HG02970 (cell line): ENCODE measurements at regions not wholly inside any gene's neighbourhood (a gene's known extent, or its start where the extent isn't known, plus 50 kb on each side); places are given as distances from the start of the nearest gene placed in this dataset.
"Not testable (repeated sequence)": the region's sequence is repeated elsewhere in the genome, so short reads cannot be mapped to it uniquely, and the experiment has no call there.

Source experiments
- ATAC-seq: cut with Tn5 transposase; IDR thresholded peaks from one replicate; pipeline ENCODE4 v1.9.1; 2021; ENCODE audit warnings: mild to moderate bottlenecking, moderate library complexity, moderate number of reproducible peaks; ENCODE audit not compliant: unreplicated experiment, low FRiP score

- no peak for ATAC-seq
These were observed 746.5 kb downstream of the SLC6A15 start for GRCh38 chr12:84165998-84166571.

GRCh38 chr12:84161296-84161695 lies 751.3 kb downstream of the SLC6A15 start:
- no peak for ATAC-seq

- no peak for ATAC-seq
These were observed 753.3 kb downstream of the SLC6A15 start for GRCh38 chr12:84159260-84159659.

DNA sequence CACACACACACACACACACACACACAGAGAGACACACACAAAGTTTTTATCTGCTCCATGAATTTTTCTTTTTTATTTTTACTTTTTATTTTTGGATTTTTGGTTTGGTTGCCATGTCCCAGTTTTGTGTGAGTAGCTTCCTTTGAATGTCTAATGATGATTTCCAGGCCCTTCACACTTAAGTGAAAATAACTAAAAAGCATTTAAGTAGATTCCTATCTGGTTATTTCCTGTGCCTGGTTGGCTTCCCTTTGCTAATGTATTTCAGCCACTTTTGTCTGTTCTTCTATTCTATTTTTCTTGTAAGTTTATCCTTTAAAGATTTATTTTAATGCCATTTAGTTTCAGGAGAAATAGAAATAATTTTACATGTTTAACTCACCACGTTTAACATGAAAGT lies 755.4 kb downstream of the SLC6A15 start:
- ATAC-seq: no peak

GRCh38 chr12:84154991-84155930 lies 757.3 kb downstream of the SLC6A15 start:
- not testable (repeated sequence) for ATAC-seq

GRCh38 chr12:84154439-84154990 lies 758.1 kb downstream of the SLC6A15 start:
- not testable (repeated sequence) for ATAC-seq

DNA sequence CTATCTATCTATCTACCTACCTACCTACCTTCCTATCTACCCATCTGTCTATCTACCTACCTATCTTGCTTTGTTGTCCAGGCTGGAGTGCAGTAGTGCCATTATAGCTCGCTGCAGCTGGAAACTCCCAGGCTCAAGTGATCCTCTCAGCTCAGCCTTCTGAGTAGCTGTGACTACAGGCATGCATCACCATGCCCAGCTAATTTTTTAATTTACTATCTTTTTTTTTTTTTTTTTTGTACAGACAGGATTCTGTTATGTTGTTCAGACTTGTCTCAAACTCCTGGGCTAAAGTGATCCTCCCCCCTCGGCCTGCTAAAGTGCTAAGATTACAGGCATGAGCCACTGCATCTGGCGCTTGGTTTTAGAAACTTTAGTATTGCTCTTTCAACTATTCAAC lies 762.4 kb downstream of the SLC6A15 start:
- no peak for ATAC-seq

GRCh38 chr12:84148335-84148734 lies 764.3 kb downstream of the SLC6A15 start:
- no peak for ATAC-seq

DNA sequence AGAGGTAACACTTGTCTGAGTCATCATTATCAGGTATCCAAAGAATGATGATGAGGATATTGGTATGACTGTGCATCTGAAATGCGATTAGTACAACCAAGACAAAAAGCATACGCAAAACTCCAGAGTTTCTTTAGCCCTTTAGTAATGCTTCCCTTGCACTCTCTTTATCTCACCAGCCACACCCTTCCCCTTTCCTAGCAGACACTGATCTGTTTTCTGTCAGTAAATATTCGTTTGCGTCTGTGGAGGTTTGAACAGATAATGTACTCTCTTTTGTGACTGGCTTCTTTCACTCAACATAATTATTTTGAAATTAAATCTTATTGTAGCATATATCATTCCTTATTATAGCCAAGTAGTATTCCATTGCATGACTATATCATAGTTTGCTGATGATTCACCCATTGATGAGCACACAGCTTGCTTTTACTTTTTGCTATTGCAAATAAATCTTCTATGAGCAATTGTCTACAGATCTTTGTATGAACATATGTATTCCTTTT lies 775.7 kb downstream of the SLC6A15 start:
- ATAC-seq: no peak

DNA sequence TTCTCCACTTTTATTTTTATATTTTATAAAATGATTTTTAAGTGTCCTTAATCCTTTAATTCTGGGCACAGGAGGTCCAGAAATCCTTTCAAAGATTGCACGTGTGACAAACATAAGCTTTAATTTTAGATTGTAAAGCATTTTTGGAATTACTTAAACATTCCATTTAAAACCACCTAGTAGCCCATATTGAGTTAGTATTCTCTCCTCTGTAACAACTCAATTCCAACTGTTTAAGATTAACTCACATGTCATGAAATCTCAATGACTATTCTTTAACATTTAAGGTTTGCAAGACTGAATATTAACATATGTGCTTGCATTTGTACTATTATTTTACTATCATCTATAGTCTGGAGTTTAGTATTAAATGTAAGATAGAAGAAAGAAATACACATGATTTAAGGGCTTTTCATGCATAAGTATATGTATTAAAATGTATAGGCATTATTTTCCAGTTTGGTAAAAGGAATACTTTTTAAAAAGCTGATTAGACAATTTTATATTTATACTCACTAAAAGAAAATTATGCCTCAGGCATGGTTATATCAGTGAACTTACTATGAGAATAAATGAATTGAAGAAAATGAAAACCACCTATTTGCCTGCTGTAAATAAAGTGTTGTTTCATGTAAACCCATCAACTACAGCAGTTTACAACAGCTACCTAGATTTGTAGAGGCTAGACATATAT lies 776.9 kb downstream of the SLC6A15 start:
- no peak for ATAC-seq

- no peak for ATAC-seq
These were observed 777.7 kb downstream of the SLC6A15 start for GRCh38 chr12:84134797-84135366.

- ATAC-seq: no peak
These were observed 781.5 kb downstream of the SLC6A15 start for GRCh38 chr12:84131076-84131475.

- no peak for ATAC-seq
These were observed 784.2 kb downstream of the SLC6A15 start for GRCh38 chr12:84128117-84128991.

DNA sequence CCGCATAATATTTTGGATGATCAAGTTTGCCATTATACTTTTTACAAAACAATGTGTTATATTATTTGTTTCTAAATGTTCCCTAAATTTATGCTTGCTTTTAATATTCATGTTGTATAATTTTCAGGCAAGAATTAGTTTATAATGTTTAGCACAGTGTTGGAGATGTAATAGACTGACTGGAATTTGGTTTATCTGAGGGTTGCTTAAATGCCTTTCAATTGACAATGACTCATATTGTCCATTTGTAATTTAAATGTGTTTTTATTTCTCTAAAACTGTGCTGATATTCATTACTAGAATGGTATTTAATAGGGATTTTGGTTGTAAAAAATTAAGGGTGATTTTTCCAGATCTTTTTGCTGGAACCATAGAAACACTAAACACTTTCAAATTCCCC lies 788.4 kb downstream of the SLC6A15 start:
- ATAC-seq: no peak

DNA sequence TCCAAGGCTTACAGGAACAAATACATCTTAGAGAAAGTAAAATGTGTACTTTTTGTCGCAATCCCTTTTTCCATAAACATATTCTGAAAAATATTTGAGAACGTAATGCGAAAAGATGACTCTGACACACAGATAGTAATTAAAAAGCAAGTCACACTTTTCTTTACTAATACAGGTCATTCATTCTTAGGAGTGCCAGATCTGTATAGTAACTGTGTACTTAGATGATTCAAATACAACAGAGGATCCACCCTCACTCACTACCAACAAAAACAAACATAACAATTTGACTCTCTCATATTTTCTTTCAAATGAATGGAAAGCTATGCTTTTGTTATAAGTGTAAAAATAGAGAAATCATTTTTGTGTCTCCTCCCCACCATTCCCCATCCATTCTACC lies 795.4 kb downstream of the SLC6A15 start:
- ATAC-seq: no peak

GRCh38 chr12:84113666-84114065 lies 798.9 kb downstream of the SLC6A15 start:
- no peak for ATAC-seq

- not testable (repeated sequence) for ATAC-seq
These were observed 808.7 kb downstream of the SLC6A15 start for GRCh38 chr12:84103886-84104285.

DNA sequence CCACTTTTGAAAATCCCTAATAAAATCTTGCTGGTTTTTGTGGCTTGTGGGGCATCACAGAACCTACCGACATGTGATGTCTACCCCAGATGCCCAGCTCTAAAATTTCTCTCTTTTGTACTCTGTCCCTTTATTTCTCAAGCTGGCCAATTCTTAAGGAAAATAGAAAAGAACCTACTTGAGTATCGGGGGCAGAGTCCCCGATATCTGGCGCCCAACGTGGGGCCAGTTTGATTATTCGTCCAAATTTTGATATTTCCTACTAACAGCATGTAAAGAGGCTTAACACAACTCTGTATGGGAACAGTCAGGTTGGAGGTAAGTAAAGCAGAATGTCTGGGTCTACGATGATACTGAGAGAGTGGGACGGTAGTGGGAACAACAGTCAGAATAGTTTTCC lies 810.6 kb downstream of the SLC6A15 start:
- not testable (repeated sequence) for ATAC-seq

GRCh38 chr12:84099591-84099990 lies 813.0 kb downstream of the SLC6A15 start:
- not testable (repeated sequence) for ATAC-seq
